Fibroblast of lung (primary cell): ENCODE measurements at regions not wholly inside any gene's neighbourhood (a gene's known extent, or its start where the extent isn't known, plus 50 kb on each side); places are given as distances from the start of the nearest gene placed in this dataset.

Experiments used
- DNase-seq, 2 donors: peaks; one replicate each; pipeline versions ENCODE4 v3.0.0 to v3.0.0-alpha.2; 2010; ENCODE audit warnings: low read depth in 2 of 2
- H2AFZ ChIP-seq: 2 replicates; pipeline ENCODE4 v1.5.1; 2012; ENCODE audit warnings: low read length, control low read depth, inconsistent platforms
- H3K27ac ChIP-seq: 2 replicates; pipeline ENCODE4 v1.5.1; 2011; ENCODE audit warnings: low read length, control low read depth; ENCODE audit not compliant: insufficient read depth
- H3K27me3 ChIP-seq: 2 replicates; pipeline ENCODE4 v1.5.1; 2011; ENCODE audit warnings: mild to moderate bottlenecking, low read length; ENCODE audit not compliant: control insufficient read depth, insufficient read depth
- H3K36me3 ChIP-seq: 2 replicates; pipeline ENCODE4 v1.5.1; 2011; ENCODE audit warnings: low read length; ENCODE audit not compliant: control insufficient read depth, insufficient read depth
- H3K4me1 ChIP-seq: 2 replicates; pipeline ENCODE4 v1.5.1; 2011; ENCODE audit warnings: low read length; ENCODE audit not compliant: control insufficient read depth, insufficient read depth; ENCODE audit errors: extremely low read depth
- H3K4me2 ChIP-seq: 2 replicates; pipeline ENCODE4 v1.5.1; 2011; ENCODE audit warnings: low read length, control low read depth; ENCODE audit not compliant: insufficient read depth; ENCODE audit errors: extremely low read depth
- H3K4me3 ChIP-seq, 4 experiments: fragments of 200-600 bp in 1 of 4; sonication (generic) in 1 of 4; replicated peaks in 1 of 4; 2 replicates each; pipeline ENCODE4 v1.5.1; 2011 to 2016; ENCODE audit warnings: low read length in 4 of 4, low read depth in 3 of 4, mild to moderate bottlenecking in 3 of 4, control low read depth in 2 of 4, inconsistent platforms in 1 of 4, mixed read lengths in 1 of 4; ENCODE audit not compliant: insufficient read depth in 1 of 4; ENCODE audit errors: control extremely low read depth in 1 of 4
- H3K79me2 ChIP-seq: 2 replicates; pipeline ENCODE4 v1.5.1; 2012; ENCODE audit warnings: mild to moderate bottlenecking, low read length, inconsistent platforms; ENCODE audit not compliant: control insufficient read depth, insufficient read depth
- H3K9ac ChIP-seq: 2 replicates; pipeline ENCODE4 v1.5.1; 2011; ENCODE audit warnings: mild to moderate bottlenecking, low read length, control low read depth; ENCODE audit not compliant: insufficient read depth
- H3K9me3 ChIP-seq: 2 replicates; pipeline ENCODE4 v1.5.1; 2012; ENCODE audit warnings: low read depth, low read length; ENCODE audit not compliant: control insufficient read depth, insufficient read depth
- H4K20me1 ChIP-seq: 2 replicates; pipeline ENCODE4 v1.5.1; 2011; ENCODE audit warnings: low read length; ENCODE audit not compliant: control insufficient read depth, insufficient read depth; ENCODE audit errors: extremely low read depth
- EZH2 ChIP-seq: IDR thresholded peaks from 2 replicates; pipeline ENCODE4 v1.5.1; 2012; ENCODE audit warnings: low read length, control low read depth, mild to moderate bottlenecking; ENCODE audit errors: missing control alignments
- TF ChIP-seq, protein P1 (sequence below), 2 donors: IDR thresholded peaks in 1 of 2; conservative IDR thresholded peaks in 1 of 2; 1 replicate in 1 of 2; 2 replicates in 1 of 2; pipeline ENCODE4 v1.5.1; 2011 to 2012; ENCODE audit warnings: low read length in 2 of 2, control low read depth in 1 of 2, inconsistent platforms in 1 of 2, low read depth in 1 of 2, mild to moderate bottlenecking in 1 of 2

DNA sequence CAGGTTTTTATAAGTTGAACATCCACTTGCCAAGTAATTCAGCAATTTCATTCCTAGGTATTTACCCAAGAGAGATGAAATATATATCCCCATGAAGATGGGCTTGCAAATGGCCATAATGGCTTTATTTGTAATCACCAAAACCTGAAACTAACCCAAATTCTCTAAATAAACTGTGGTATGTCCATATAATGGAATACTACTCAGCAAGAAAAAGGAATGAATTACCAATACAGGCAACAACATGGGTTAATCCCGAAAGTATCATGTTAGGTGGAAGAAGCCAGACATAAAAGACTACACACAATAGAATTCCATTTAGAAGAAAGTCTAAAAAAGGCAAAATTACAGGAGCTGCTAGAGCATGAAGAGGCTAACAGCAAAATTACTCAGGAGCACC, 101.4 kb upstream of the PPP2R2D start:
- H3K27ac ChIP-seq: no peak overlapping the region
- no peaks in the 10 kb centered on the region for H3K27me3 ChIP-seq
- H3K79me2 ChIP-seq: no peaks in the 10 kb centered on the region
- no peak for DNase-seq
- H3K4me1 ChIP-seq: no peaks in the 10 kb centered on the region
- no peaks in the 10 kb centered on the region for H3K9me3 ChIP-seq
- no peak for TF ChIP-seq EZH2
- TF ChIP-seq, protein P1, sequence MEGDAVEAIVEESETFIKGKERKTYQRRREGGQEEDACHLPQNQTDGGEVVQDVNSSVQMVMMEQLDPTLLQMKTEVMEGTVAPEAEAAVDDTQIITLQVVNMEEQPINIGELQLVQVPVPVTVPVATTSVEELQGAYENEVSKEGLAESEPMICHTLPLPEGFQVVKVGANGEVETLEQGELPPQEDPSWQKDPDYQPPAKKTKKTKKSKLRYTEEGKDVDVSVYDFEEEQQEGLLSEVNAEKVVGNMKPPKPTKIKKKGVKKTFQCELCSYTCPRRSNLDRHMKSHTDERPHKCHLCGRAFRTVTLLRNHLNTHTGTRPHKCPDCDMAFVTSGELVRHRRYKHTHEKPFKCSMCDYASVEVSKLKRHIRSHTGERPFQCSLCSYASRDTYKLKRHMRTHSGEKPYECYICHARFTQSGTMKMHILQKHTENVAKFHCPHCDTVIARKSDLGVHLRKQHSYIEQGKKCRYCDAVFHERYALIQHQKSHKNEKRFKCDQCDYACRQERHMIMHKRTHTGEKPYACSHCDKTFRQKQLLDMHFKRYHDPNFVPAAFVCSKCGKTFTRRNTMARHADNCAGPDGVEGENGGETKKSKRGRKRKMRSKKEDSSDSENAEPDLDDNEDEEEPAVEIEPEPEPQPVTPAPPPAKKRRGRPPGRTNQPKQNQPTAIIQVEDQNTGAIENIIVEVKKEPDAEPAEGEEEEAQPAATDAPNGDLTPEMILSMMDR (conservative IDR thresholded peaks at IDR 0.05 in 1 of 2, IDR thresholded peaks at IDR 0.05 in 1 of 2; ENCODE audit: low read depth in 1 of 2, low read length in 2 of 2): no peak
- H4K20me1 ChIP-seq: no peaks in the 10 kb centered on the region
- H3K4me2 ChIP-seq: no peak overlapping the region
- no peak overlapping the region for H2AFZ ChIP-seq
- no peak overlapping the region for H3K4me3 ChIP-seq
- H3K9ac ChIP-seq: no peak overlapping the region
- no peaks in the 10 kb centered on the region for H3K36me3 ChIP-seq

DNA sequence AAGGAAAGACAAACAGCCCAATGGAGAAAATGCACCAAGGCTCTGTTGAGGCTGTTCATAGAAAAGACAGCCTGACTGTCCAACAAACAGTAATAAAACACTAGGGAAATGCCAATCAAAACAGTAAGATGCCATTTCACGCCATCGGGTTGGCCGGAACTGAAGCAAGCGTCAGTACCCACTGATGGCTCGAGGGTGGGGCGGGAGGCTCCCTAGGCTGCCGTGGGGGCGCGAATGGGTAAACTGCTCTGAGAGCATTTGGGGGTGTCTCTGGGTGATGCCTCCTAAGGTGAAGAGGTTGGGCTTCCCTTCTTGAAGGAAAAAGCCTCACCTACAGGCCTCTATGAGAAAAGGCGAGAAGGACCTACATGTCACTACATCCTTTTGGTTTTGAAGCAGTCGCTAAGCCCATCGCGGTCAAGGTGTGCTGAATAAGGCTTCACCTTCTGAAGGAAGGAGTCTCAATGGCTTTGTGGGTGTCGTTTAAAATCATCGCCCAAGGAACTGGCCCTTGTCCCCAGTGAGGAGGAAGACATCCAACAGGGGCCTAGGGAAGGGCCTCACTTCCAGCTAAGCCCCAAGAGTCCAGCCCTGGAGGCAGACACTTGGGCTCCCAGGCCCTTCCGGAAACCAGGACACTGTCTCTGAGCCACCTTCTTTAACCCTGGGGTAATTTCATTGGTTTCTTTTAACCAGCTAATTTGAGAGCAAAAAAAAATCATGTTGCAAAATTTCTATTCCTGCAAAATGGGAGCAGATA, 98.5 kb upstream of the PPP2R2D start:
- Histone ChIP-seq H4K20me1 (no peaks in the 10 kb centered on the region), H3K36me3 (no peaks in the 10 kb centered on the region), H3K9ac (no peak overlapping the region), H3K9me3 (no peaks in the 10 kb centered on the region), H3K27ac (no peak overlapping the region), H3K27me3 (no peaks in the 10 kb centered on the region), H3K4me2 (no peak overlapping the region), H3K4me3 (no peak overlapping the region), H3K4me1 (no peaks in the 10 kb centered on the region), H3K79me2 (no peaks in the 10 kb centered on the region), H2AFZ (no peak overlapping the region)
- no peak for DNase-seq
- TF ChIP-seq, protein P1 (conservative IDR thresholded peaks at IDR 0.05 in 1 of 2, IDR thresholded peaks at IDR 0.05 in 1 of 2; ENCODE audit: low read depth in 1 of 2, low read length in 2 of 2): no peak
- no peak for TF ChIP-seq EZH2

DNA sequence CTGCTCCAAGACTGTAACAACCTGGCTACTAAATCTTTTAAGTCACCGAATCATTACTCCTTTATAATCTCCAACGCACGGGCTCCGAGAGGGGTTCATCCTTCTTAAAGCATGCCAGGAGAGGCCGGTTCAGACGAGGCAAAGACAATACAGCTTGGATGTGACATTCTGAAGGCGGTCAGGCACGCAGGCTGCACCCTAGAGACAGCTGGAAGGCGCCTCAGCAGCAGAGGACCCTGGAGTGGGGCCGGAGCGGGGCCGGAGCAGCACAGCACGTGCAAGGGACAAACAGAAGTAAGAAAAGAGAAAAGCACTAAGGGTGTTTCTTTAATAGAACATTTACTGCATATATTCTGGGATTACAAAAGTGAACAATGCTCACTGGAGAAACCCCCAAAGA, 97.8 kb upstream of the PPP2R2D start:
- no peaks in the 10 kb centered on the region for H3K9me3 ChIP-seq
- H2AFZ ChIP-seq: no peak overlapping the region
- no peak overlapping the region for H3K4me3 ChIP-seq
- no peaks in the 10 kb centered on the region for H3K36me3 ChIP-seq
- H3K79me2 ChIP-seq: no peaks in the 10 kb centered on the region
- H4K20me1 ChIP-seq: no peaks in the 10 kb centered on the region
- TF ChIP-seq EZH2: no peak
- TF ChIP-seq, protein P1 (conservative IDR thresholded peaks at IDR 0.05 in 1 of 2, IDR thresholded peaks at IDR 0.05 in 1 of 2; ENCODE audit: low read depth in 1 of 2, low read length in 2 of 2): no peak
- no peaks in the 10 kb centered on the region for H3K4me1 ChIP-seq
- H3K27ac ChIP-seq: no peak overlapping the region
- no peaks in the 10 kb centered on the region for H3K27me3 ChIP-seq
- H3K4me2 ChIP-seq: no peak overlapping the region
- H3K9ac ChIP-seq: no peak overlapping the region
- DNase-seq: no peak
